ENCODE measurements at regions not wholly inside any gene's neighbourhood (a gene's known extent, or its start where the extent isn't known, plus 50 kb on each side); places are given as distances from the start of the nearest gene placed in this dataset.

- TF ChIP-seq CTCF (IDR thresholded peaks at IDR 0.05) (no peak), POLR2A (IDR thresholded peaks at IDR 0.05) (no peak)
Observed at GRCh38 chr16:86020971-86021370, 122.0 kb downstream of the IRF8 start.

Measured in lower leg skin (tissue), 3 donors.